GM12892 (cell line): ENCODE measurements at regions not wholly inside any gene's neighbourhood (a gene's known extent, or its start where the extent isn't known, plus 50 kb on each side); places are given as distances from the start of the nearest gene placed in this dataset.

ENCODE experiments used
- POLR2A ChIP-seq: IDR thresholded peaks from 2 replicates; pipeline ENCODE4 v1.6.1; 2011; ENCODE audit warnings: low read depth, low read length, control low read depth
- POLR2AphosphoS5 ChIP-seq: IDR thresholded peaks from 2 replicates; pipeline ENCODE4 v1.6.1; 2011; ENCODE audit warnings: low read depth, low read length, control low read depth
- TAF1 ChIP-seq: IDR thresholded peaks from 2 replicates; pipeline ENCODE4 v1.6.1; 2011; ENCODE audit warnings: low read depth, mild to moderate bottlenecking, control low read depth, low read length, borderline replicate concordance

DNA sequence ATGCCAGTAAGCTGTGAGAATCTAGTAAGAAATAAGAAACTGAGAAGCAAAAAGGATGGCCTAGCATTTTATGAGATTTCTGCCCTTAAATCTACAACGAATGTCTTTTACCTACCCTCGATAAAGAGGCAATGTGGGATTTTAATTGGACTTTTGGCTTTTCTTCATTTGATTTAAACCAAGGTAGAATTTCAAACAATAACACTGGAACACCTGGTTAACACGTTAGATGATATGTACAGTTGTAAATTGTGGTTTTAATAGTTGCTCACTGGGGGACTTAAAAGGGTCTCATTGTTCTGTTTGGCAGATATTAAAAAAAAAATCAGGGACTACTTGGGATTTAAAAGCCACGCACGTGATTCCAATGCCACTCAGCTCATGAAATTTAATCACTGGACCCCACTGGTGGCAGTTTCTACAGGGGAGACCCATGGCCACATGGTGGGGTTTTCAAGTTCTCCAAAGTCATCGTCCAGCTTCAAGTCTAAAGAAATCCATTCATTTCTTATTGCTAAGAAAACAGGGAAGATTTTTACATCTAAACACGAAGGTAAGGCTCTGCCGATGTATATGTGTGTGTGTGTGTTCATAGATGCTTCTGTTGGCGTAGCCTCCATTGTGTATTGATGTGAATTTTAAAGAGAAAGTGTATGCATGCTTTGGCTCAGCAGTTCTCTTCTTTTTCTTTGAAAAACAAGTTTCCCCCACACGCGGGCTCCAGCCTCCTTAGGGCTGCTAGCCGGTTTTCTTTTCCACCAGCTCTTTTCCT, 588.6 kb upstream of the MKI67 start:
- no peak for TF ChIP-seq POLR2AphosphoS5
- TF ChIP-seq POLR2A: no peak
- no peak for TF ChIP-seq TAF1
